GM23338 (cell line): ENCODE measurements at regions not wholly inside any gene's neighbourhood (a gene's known extent, or its start where the extent isn't known, plus 50 kb on each side); places are given as distances from the start of the nearest gene placed in this dataset.

Source experiments
- ATAC-seq: fragments of 200-7000 bp; cut with Tn5 transposase; 3 replicates; pipeline ENCODE4 v1.9.1; 2020
- DNase-seq: peaks from one replicate; pipeline ENCODE4 v3.0.0-alpha.2; 2015; ENCODE audit warnings: low spot score
- H2AFZ ChIP-seq: fragments of 200-600 bp; sonication (generic); 2 replicates; pipeline ENCODE4 v1.8.0; 2016; ENCODE audit warnings: antibody characterized with exemption, mild to moderate bottlenecking, moderate library complexity
- H3F3A ChIP-seq: fragments of 200-600 bp; sonication (generic); replicated peaks from 2 replicates; pipeline ENCODE4 v1.8.0; 2017; ENCODE audit warnings: antibody characterized with exemption, mixed run types, low read depth
- H3K27ac ChIP-seq: fragments of 200-600 bp; sonication (generic); 2 replicates; pipeline ENCODE4 v1.6.1; 2016; ENCODE audit warnings: low read depth
- H3K27me3 ChIP-seq: fragments of 200-600 bp; sonication (generic); 2 replicates; pipeline ENCODE4 v1.8.0; 2016; ENCODE audit warnings: mild to moderate bottlenecking, mixed run types, moderate library complexity; ENCODE audit not compliant: insufficient read depth
- H3K36me3 ChIP-seq: fragments of 200-600 bp; sonication (generic); 2 replicates; pipeline ENCODE4 v1.8.0; 2016; ENCODE audit warnings: mild to moderate bottlenecking; ENCODE audit not compliant: insufficient read depth
- H3K4me1 ChIP-seq: fragments of 200-600 bp; sonication (generic); 2 replicates; pipeline ENCODE4 v1.8.0; 2016; ENCODE audit warnings: mild to moderate bottlenecking, moderate library complexity; ENCODE audit not compliant: insufficient read depth
- H3K4me2 ChIP-seq: fragments of 200-600 bp; sonication (generic); 2 replicates; pipeline ENCODE4 v1.7.1; 2017; ENCODE audit warnings: mixed run types
- H3K4me3 ChIP-seq: fragments of 200-600 bp; sonication (generic); 2 replicates; pipeline ENCODE4 v1.6.1; 2016; ENCODE audit warnings: mixed run types
- H3K79me2 ChIP-seq: fragments of 200-600 bp; sonication (generic); replicated peaks from 2 replicates; pipeline ENCODE4 v1.8.0; 2017; ENCODE audit warnings: mild to moderate bottlenecking; ENCODE audit not compliant: insufficient read depth
- H3K9me2 ChIP-seq: fragments of 200-600 bp; sonication (generic); 2 replicates; pipeline ENCODE4 v1.8.0; 2017; ENCODE audit not compliant: insufficient read depth
- H4K20me1 ChIP-seq: fragments of 200-600 bp; sonication (generic); replicated peaks from 2 replicates; pipeline ENCODE4 v1.8.0; 2017; ENCODE audit warnings: mild to moderate bottlenecking; ENCODE audit not compliant: insufficient read depth
- H3K27ac Mint-ChIP-seq: 2 replicates; pipeline ENCODE4 v1.8.0; 2020; ENCODE audit warnings: inconsistent platforms, mild to moderate bottlenecking, moderate library complexity, mixed read lengths
- H3K27me3 Mint-ChIP-seq: 3 replicates; pipeline ENCODE4 v1.8.0; 2022; ENCODE audit warnings: low read depth, mild to moderate bottlenecking, moderate library complexity, mixed read lengths, inconsistent platforms; ENCODE audit not compliant: insufficient read depth, poor library complexity
- H3K36me3 Mint-ChIP-seq: 3 replicates; pipeline ENCODE4 v1.8.0; 2021; ENCODE audit warnings: low read depth, mild to moderate bottlenecking, inconsistent platforms, moderate library complexity, mixed read lengths
- H3K4me1 Mint-ChIP-seq: 3 replicates; pipeline ENCODE4 v1.8.0; 2020; ENCODE audit warnings: mild to moderate bottlenecking, inconsistent platforms, mixed read lengths
- H3K4me3 Mint-ChIP-seq: 3 replicates; pipeline ENCODE4 v1.8.0; 2021; ENCODE audit warnings: moderate library complexity, mild to moderate bottlenecking, inconsistent platforms, mixed read lengths
- H3K9me3 Mint-ChIP-seq: 3 replicates; pipeline ENCODE4 v1.8.0; 2020; ENCODE audit warnings: moderate library complexity, mild to moderate bottlenecking, inconsistent platforms, mixed read lengths
- CREB1 ChIP-seq: fragments of 250-450 bp; sonication (Bioruptor Pico); IDR thresholded peaks from 2 replicates; pipeline ENCODE4 v1.5.0; 2020; ENCODE audit warnings: low read depth, mild to moderate bottlenecking, moderate library complexity
- CTCF ChIP-seq, 2 experiments: fragments of 200-600 bp in 1 of 2; sonication (generic) in 1 of 2; conservative IDR thresholded peaks; 2 replicates each; pipeline versions ENCODE4 v1.5.1 to v1.6.1; 2016 to 2017; ENCODE audit warnings: antibody characterized with exemption in 2 of 2, low read depth in 2 of 2, mild to moderate bottlenecking in 2 of 2, moderate library complexity in 1 of 2
- EZH2 ChIP-seq: fragments of 200-600 bp; sonication (generic); IDR thresholded peaks from one replicate; pipeline ENCODE4 v1.8.0; 2017; ENCODE audit warnings: antibody characterized with exemption, mild to moderate bottlenecking, low read depth; ENCODE audit not compliant: unreplicated experiment
- EZH2phosphoT487 ChIP-seq: fragments of 200-600 bp; sonication (generic); IDR thresholded peaks from one replicate; pipeline ENCODE4 v1.8.1; 2018; ENCODE audit warnings: antibody characterized with exemption; ENCODE audit not compliant: unreplicated experiment
- JUNB ChIP-seq: IDR thresholded peaks from one replicate; pipeline ENCODE4 v1.6.1; 2016; ENCODE audit warnings: antibody characterized with exemption; ENCODE audit not compliant: unreplicated experiment
- NANOG ChIP-seq: IDR thresholded peaks from 2 replicates; pipeline ENCODE4 v1.6.1; 2016; ENCODE audit warnings: antibody characterized with exemption, borderline replicate concordance
- POLR2AphosphoS5 ChIP-seq: IDR thresholded peaks from 2 replicates; pipeline ENCODE4 v1.6.1; 2016; ENCODE audit warnings: antibody characterized with exemption, low read depth
- STAT1 ChIP-seq: IDR thresholded peaks from one replicate; pipeline ENCODE4 v1.6.1; 2016; ENCODE audit warnings: antibody characterized with exemption; ENCODE audit not compliant: unreplicated experiment
- ZNF114 ChIP-seq: fragments of 250-450 bp; sonication (Bioruptor Pico); IDR thresholded peaks from 2 replicates; pipeline ENCODE4 v1.5.0; 2020; ENCODE audit warnings: mild to moderate bottlenecking, moderate library complexity
- ZNF331 ChIP-seq: fragments of 250-450 bp; sonication (Bioruptor Pico); IDR thresholded peaks from 2 replicates; pipeline ENCODE4 v1.5.0; 2020; ENCODE audit warnings: low read depth, mild to moderate bottlenecking, moderate library complexity
- ZNF462 ChIP-seq: fragments of 250-450 bp; sonication (Bioruptor Pico); IDR thresholded peaks from 2 replicates; pipeline ENCODE4 v1.5.0; 2020; ENCODE audit warnings: mild to moderate bottlenecking, moderate library complexity
- TF ChIP-seq, protein P1 (sequence below): IDR thresholded peaks from one replicate; pipeline ENCODE4 v1.6.1; 2018; ENCODE audit warnings: antibody characterized with exemption; ENCODE audit not compliant: unreplicated experiment
- TF ChIP-seq, protein P2 (sequence below): IDR thresholded peaks from 2 replicates; pipeline ENCODE4 v1.6.1; 2016; ENCODE audit warnings: antibody characterized with exemption

- no peaks in the 10 kb centered on the region for H3K36me3 Mint-ChIP-seq
- no peaks in the 10 kb centered on the region for H3F3A ChIP-seq
- H3K27me3 Mint-ChIP-seq: no peaks in the 10 kb centered on the region
- H3K9me2 ChIP-seq: no peaks in the 10 kb centered on the region
- DNase-seq: no peak
- no peak overlapping the region for H3K27ac Mint-ChIP-seq
- no peak for ATAC-seq
- no peaks in the 10 kb centered on the region for H3K36me3 ChIP-seq
- no peaks in the 10 kb centered on the region for H3K4me1 ChIP-seq
- TF ChIP-seq, protein P1, sequence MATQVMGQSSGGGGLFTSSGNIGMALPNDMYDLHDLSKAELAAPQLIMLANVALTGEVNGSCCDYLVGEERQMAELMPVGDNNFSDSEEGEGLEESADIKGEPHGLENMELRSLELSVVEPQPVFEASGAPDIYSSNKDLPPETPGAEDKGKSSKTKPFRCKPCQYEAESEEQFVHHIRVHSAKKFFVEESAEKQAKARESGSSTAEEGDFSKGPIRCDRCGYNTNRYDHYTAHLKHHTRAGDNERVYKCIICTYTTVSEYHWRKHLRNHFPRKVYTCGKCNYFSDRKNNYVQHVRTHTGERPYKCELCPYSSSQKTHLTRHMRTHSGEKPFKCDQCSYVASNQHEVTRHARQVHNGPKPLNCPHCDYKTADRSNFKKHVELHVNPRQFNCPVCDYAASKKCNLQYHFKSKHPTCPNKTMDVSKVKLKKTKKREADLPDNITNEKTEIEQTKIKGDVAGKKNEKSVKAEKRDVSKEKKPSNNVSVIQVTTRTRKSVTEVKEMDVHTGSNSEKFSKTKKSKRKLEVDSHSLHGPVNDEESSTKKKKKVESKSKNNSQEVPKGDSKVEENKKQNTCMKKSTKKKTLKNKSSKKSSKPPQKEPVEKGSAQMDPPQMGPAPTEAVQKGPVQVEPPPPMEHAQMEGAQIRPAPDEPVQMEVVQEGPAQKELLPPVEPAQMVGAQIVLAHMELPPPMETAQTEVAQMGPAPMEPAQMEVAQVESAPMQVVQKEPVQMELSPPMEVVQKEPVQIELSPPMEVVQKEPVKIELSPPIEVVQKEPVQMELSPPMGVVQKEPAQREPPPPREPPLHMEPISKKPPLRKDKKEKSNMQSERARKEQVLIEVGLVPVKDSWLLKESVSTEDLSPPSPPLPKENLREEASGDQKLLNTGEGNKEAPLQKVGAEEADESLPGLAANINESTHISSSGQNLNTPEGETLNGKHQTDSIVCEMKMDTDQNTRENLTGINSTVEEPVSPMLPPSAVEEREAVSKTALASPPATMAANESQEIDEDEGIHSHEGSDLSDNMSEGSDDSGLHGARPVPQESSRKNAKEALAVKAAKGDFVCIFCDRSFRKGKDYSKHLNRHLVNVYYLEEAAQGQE: no peak
- no peak for TF ChIP-seq ZNF331 (CRISPR knock-in tag)
- TF ChIP-seq ZNF114 (CRISPR knock-in tag): no peak
- no peak for TF ChIP-seq JUNB
- TF ChIP-seq ZNF462 (CRISPR knock-in tag): no peak
- no peak for TF ChIP-seq CREB1 (CRISPR knock-in tag)
- TF ChIP-seq STAT1: no peak
- no peak for TF ChIP-seq CTCF (conservative IDR thresholded peaks at IDR 0.05; ENCODE audit: low read depth in 2 of 2)
- no peak for TF ChIP-seq EZH2phosphoT487
- TF ChIP-seq, protein P2, sequence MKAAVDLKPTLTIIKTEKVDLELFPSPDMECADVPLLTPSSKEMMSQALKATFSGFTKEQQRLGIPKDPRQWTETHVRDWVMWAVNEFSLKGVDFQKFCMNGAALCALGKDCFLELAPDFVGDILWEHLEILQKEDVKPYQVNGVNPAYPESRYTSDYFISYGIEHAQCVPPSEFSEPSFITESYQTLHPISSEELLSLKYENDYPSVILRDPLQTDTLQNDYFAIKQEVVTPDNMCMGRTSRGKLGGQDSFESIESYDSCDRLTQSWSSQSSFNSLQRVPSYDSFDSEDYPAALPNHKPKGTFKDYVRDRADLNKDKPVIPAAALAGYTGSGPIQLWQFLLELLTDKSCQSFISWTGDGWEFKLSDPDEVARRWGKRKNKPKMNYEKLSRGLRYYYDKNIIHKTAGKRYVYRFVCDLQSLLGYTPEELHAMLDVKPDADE: no peak
- TF ChIP-seq NANOG: no peak
- no peak for TF ChIP-seq POLR2AphosphoS5
- TF ChIP-seq EZH2: no peak
- 0 out of 3 replicates have a peak, but pooled peaks cover 3% of the 10 kb centered on the region for H3K9me3 Mint-ChIP-seq
- no peak overlapping the region for H3K4me2 ChIP-seq
- H3K27ac ChIP-seq: no peak overlapping the region
- H3K4me1 Mint-ChIP-seq: no peaks in the 10 kb centered on the region
- H2AFZ ChIP-seq: no peak overlapping the region
- H3K79me2 ChIP-seq: no peaks in the 10 kb centered on the region
- H3K4me3 Mint-ChIP-seq: no peak overlapping the region
- H3K27me3 ChIP-seq: no peaks in the 10 kb centered on the region
- H4K20me1 ChIP-seq: no peaks in the 10 kb centered on the region
- no peak overlapping the region for H3K4me3 ChIP-seq
Measured at GRCh38 chr6:99768166-99768565, 161.5 kb downstream of the PRDM13 start.
